AG04449 (cell line): ENCODE measurements at regions not wholly inside any gene's neighbourhood (a gene's known extent, or its start where the extent isn't known, plus 50 kb on each side); places are given as distances from the start of the nearest gene placed in this dataset.

Source experiments
- CTCF ChIA-PET: fragments of 350-600 bp; formaldehyde crosslinking; extraction: SDS; loops from one replicate; lab custom pipeline; 2021; ENCODE audit warnings: antibody characterized with exemption; lab: Yijun Ruan, JAX
- POLR2A ChIA-PET: fragments of 400-600, 350-600 bp; formaldehyde crosslinking; extraction: SDS; loops from one replicate; lab custom pipeline; 2020; ENCODE audit warnings: antibody characterized with exemption, inconsistent platforms; lab: Yijun Ruan, JAX
- DNase-seq: peaks from one replicate; pipeline ENCODE4 v3.0.0-alpha.2; 2010; ENCODE audit warnings: low read depth, low spot score
- H3K4me3 ChIP-seq: 2 replicates; pipeline ENCODE4 v1.5.1; 2011; ENCODE audit warnings: low read depth, mild to moderate bottlenecking, control low read depth, low read length
- CTCF ChIP-seq: IDR thresholded peaks from one replicate; pipeline ENCODE4 v1.5.1; 2011; ENCODE audit warnings: mild to moderate bottlenecking, moderate library complexity, low read length, control low read depth, inconsistent platforms; ENCODE audit not compliant: insufficient read depth; ENCODE audit errors: missing control alignments

- TF ChIP-seq CTCF, result no peak
- ChIA-PET CTCF (no interaction called here), POLR2A (no interaction called here)
- DNase-seq, result no peak
- H3K4me3 ChIP-seq, result no peak overlapping the region
Observed at GRCh38 chr3:162799910-162800309, 1303.3 kb downstream of the OTOL1 start.

- DNase-seq, result no peak
- POLR2A ChIA-PET, result no interaction called here
Observed at GRCh38 chr3:162802228-162802965, 1305.8 kb downstream of the OTOL1 start.

GRCh38 chr3:162810776-162811175, 1314.2 kb downstream of the OTOL1 start:
- no peak for TF ChIP-seq CTCF
- ChIA-PET POLR2A (no interaction called here), CTCF (no interaction called here)
- no peak overlapping the region for H3K4me3 ChIP-seq
- DNase-seq, result no peak

More at GRCh38 chr3:162802228-162802965, 1305.8 kb downstream of the OTOL1 start:
- no peak for TF ChIP-seq CTCF
- H3K4me3 ChIP-seq, result no peak overlapping the region
- CTCF ChIA-PET, result no interaction called here

GRCh38 chr3:162842549-162843216, 1346.1 kb downstream of the OTOL1 start:
- no peak for DNase-seq
- TF ChIP-seq CTCF, result no peak
- no peak overlapping the region for H3K4me3 ChIP-seq
- CTCF ChIA-PET, result no interaction called here
- POLR2A ChIA-PET, result no interaction called here

GRCh38 chr3:162845918-162846317, 1349.3 kb downstream of the OTOL1 start:
- no peak for DNase-seq
- TF ChIP-seq CTCF, result no peak
- ChIA-PET POLR2A (no interaction called here), CTCF (no interaction called here)
- H3K4me3 ChIP-seq, result no peak overlapping the region

- ChIA-PET POLR2A (no interaction called here), CTCF (interaction anchor here (1.1 kb wide), 1 partner anchor 8 kb away, joined by 3 read pairs; no protein-coding TSS in a partner anchor)
- no peak overlapping the region for H3K4me3 ChIP-seq
- no peak for TF ChIP-seq CTCF
- no peak for DNase-seq
Observed at GRCh38 chr3:162847511-162847910, 1350.9 kb downstream of the OTOL1 start.
